ENCODE measurements at regions not wholly inside any gene's neighbourhood (a gene's known extent, or its start where the extent isn't known, plus 50 kb on each side); places are given as distances from the start of the nearest gene placed in this dataset.

DNA sequence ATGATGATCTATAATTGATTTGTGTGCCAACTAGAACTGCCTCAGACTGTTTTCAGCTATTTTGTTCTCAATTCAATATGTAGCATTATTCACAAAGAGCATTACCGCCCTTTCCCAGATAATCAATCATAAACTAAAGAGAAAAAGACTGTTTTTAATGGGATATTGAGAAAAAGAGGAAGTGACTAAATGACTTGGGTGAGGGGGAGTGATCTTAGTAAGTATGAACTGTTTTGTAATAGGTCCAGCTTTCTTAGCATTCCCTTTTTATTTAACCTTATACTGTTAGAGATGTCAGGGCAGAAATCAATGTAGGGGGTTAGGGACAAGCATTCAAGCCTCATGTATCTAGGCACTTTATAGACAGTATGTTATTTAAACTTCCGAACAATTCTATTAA is 157.8 kb upstream of the DPYD start:
- no peak for TF ChIP-seq CTCF (IDR thresholded peaks at IDR 0.05)
- TF ChIP-seq RAD21 (conservative IDR thresholded peaks at IDR 0.05 in 1 of 2, IDR thresholded peaks at IDR 0.05 in 1 of 2) = no peak
- TF ChIP-seq JUN (IDR thresholded peaks at IDR 0.05) = no peak
- TF ChIP-seq ZSCAN20 (CRISPR knock-in tag; IDR thresholded peaks at IDR 0.05) = no peak
- no peak for TF ChIP-seq RFX5 (IDR thresholded peaks at IDR 0.05)
- TF ChIP-seq RCOR1 (IDR thresholded peaks at IDR 0.05; ENCODE audit: low read depth, low read length) = no peak
- TF ChIP-seq, protein P1, sequence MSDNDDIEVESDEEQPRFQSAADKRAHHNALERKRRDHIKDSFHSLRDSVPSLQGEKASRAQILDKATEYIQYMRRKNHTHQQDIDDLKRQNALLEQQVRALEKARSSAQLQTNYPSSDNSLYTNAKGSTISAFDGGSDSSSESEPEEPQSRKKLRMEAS (IDR thresholded peaks at IDR 0.05) = no peak
- no peak for TF ChIP-seq CHD4 (IDR thresholded peaks at IDR 0.05; ENCODE audit: borderline replicate concordance)
- no peak for TF ChIP-seq POLR2A (IDR thresholded peaks at IDR 0.05; ENCODE audit: low read length)
- no peak for TF ChIP-seq ZFP36 (IDR thresholded peaks at IDR 0.05; ENCODE audit: borderline replicate concordance, partially characterized antibody)
- no peak for TF ChIP-seq KDM1A (IDR thresholded peaks at IDR 0.05; ENCODE audit: low read depth)
- no peak for TF ChIP-seq NR3C1 (IDR thresholded peaks at IDR 0.05)
- no peak for TF ChIP-seq SREBF2 (IDR thresholded peaks at IDR 0.05)
